GM12865 (cell line): ENCODE measurements at regions not wholly inside any gene's neighbourhood (a gene's known extent, or its start where the extent isn't known, plus 50 kb on each side); places are given as distances from the start of the nearest gene placed in this dataset.

Experiments
- DNase-seq: peaks from one replicate; pipeline ENCODE4 v3.0.0; 2010; ENCODE audit warnings: low read depth
- H3K4me3 ChIP-seq: 2 replicates; pipeline ENCODE4 v1.5.1; 2011; ENCODE audit warnings: mild to moderate bottlenecking, low read depth, low read length, control low read depth
- CTCF ChIP-seq: IDR thresholded peaks from 2 replicates; pipeline ENCODE4 v1.5.1; 2011; ENCODE audit warnings: low read length, control low read depth, low read depth, inconsistent platforms; ENCODE audit not compliant: insufficient read depth; ENCODE audit errors: missing control alignments

GRCh38 chr2:136301006-136301405 is 183.1 kb upstream of the CXCR4 start:
- no peak for DNase-seq
- no peak for TF ChIP-seq CTCF
- no peak overlapping the region for H3K4me3 ChIP-seq

- no peak for TF ChIP-seq CTCF
- H3K4me3 ChIP-seq = no peak overlapping the region
- DNase-seq = no peak
Observed at GRCh38 chr2:136298631-136299030, 180.7 kb upstream of the CXCR4 start.

- no peak overlapping the region for H3K4me3 ChIP-seq
- TF ChIP-seq CTCF = no peak
- no peak for DNase-seq
Observed at GRCh38 chr2:136297994-136298393, 180.0 kb upstream of the CXCR4 start.

GRCh38 chr2:136297312-136297711 is 179.4 kb upstream of the CXCR4 start:
- TF ChIP-seq CTCF = no peak
- no peak for DNase-seq
- no peak overlapping the region for H3K4me3 ChIP-seq

GRCh38 chr2:136295168-136295567 is 177.2 kb upstream of the CXCR4 start:
- H3K4me3 ChIP-seq = no peak overlapping the region
- no peak for TF ChIP-seq CTCF
- no peak for DNase-seq

GRCh38 chr2:136291871-136292270 is 173.9 kb upstream of the CXCR4 start:
- no peak for DNase-seq
- no peak for TF ChIP-seq CTCF
- no peak overlapping the region for H3K4me3 ChIP-seq

GRCh38 chr2:136290326-136290725 is 172.4 kb upstream of the CXCR4 start:
- TF ChIP-seq CTCF = no peak
- no peak for DNase-seq
- H3K4me3 ChIP-seq = no peak overlapping the region
